Peyer's patch (tissue), 4 donors: ENCODE measurements at regions not wholly inside any gene's neighbourhood (a gene's known extent, or its start where the extent isn't known, plus 50 kb on each side); places are given as distances from the start of the nearest gene placed in this dataset.

Experiments used
- DNase-seq, 3 donors: peaks; one replicate each; pipeline ENCODE4 v3.0.0-alpha.2; 2017 to 2019
- H3K27ac ChIP-seq, 4 donors: fragments of 200-600 bp; sonication (generic); one replicate each; pipeline ENCODE4 v1.5.1; 2016 to 2019
- H3K27me3 ChIP-seq, 2 donors: fragments of 200-600 bp; sonication (generic); one replicate each; pipeline ENCODE4 v1.5.1; 2019
- H3K36me3 ChIP-seq, 3 donors: fragments of 200-600 bp; sonication (generic); one replicate each; pipeline ENCODE4 v1.5.1; 2016 to 2019
- H3K4me1 ChIP-seq, 4 donors: fragments of 200-600 bp; sonication (generic); one replicate each; pipeline ENCODE4 v1.5.1; 2016 to 2019
- H3K4me3 ChIP-seq, 4 donors: fragments of 200-600 bp; sonication (generic); 1 replicate in 3 of 4; 2 replicates in 1 of 4; pipeline ENCODE4 v1.5.1; 2016 to 2019; ENCODE audit warnings: mild to moderate bottlenecking in 1 of 4
- H3K9me3 ChIP-seq, 4 donors: fragments of 200-600 bp; sonication (generic); one replicate each; pipeline ENCODE4 v1.5.1; 2016 to 2019; ENCODE audit warnings: mild to moderate bottlenecking in 1 of 4
- POLR2A ChIP-seq, 2 donors: fragments of 450-650 bp; IDR thresholded peaks; one replicate each; pipeline ENCODE4 v1.5.1; 2017; ENCODE audit warnings: antibody characterized with exemption in 2 of 2, mild to moderate bottlenecking in 2 of 2, moderate library complexity in 2 of 2
- TF ChIP-seq, protein P1 (sequence below), 6 experiments: fragments of 450-650 bp in 4 of 6; fragments of 200-600 bp in 2 of 6; sonication (generic) in 1 of 6; IDR thresholded peaks; one replicate each; pipeline ENCODE4 v1.5.1; 2017 to 2019; ENCODE audit warnings: antibody characterized with exemption in 6 of 6, mild to moderate bottlenecking in 3 of 6, moderate library complexity in 1 of 6

DNA sequence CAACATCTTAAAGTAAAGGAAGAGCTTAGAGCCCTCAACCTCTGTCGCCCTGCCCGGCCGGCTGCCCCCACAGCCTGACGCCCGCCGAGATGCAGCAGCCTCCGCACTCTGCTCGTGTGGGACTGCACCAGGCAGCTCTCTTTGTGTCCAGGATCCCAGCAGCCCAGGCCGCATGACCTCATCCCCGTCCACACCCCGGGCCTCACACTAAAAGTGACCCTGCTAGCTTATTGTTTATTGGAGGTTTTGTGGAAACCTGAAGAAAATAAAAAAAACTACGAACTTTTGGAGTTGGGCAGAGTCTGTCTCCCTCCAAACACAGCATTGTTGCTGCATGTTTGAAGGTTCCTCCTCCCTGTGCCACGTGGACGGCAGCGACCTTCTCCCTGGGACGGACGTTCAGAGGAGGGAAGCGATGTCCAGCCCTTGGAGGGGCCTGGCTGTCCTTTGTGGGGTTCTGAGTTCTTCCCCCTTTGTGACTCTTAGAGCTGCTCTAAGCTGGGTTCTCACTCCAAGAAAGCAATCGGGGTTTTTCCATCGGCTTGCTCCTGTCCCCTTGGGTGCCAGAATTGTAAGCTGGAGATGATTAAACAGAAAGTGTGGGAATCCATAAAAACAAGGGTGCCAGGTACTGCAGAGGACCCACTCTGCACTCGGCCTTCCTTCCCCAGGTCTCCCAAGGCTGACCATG, 103.5 kb upstream of the COL5A1 start:
- peak in 1 of 3 donors; percentile 47 for DNase-seq
- H3K9me3 ChIP-seq = no peaks in the 10 kb centered on the region
- H3K27me3 ChIP-seq = no peaks in the 10 kb centered on the region
- H3K4me1 ChIP-seq = peaks cover 0 to 16% (median 0%) of the 10 kb centered on the region in 4 donors
- H3K36me3 ChIP-seq = no peaks in the 10 kb centered on the region
- TF ChIP-seq, protein P1, sequence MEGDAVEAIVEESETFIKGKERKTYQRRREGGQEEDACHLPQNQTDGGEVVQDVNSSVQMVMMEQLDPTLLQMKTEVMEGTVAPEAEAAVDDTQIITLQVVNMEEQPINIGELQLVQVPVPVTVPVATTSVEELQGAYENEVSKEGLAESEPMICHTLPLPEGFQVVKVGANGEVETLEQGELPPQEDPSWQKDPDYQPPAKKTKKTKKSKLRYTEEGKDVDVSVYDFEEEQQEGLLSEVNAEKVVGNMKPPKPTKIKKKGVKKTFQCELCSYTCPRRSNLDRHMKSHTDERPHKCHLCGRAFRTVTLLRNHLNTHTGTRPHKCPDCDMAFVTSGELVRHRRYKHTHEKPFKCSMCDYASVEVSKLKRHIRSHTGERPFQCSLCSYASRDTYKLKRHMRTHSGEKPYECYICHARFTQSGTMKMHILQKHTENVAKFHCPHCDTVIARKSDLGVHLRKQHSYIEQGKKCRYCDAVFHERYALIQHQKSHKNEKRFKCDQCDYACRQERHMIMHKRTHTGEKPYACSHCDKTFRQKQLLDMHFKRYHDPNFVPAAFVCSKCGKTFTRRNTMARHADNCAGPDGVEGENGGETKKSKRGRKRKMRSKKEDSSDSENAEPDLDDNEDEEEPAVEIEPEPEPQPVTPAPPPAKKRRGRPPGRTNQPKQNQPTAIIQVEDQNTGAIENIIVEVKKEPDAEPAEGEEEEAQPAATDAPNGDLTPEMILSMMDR (IDR thresholded peaks at IDR 0.05) = no peak
- TF ChIP-seq POLR2A (IDR thresholded peaks at IDR 0.05) = no peak
- H3K4me3 ChIP-seq = no peak overlapping the region
- H3K27ac ChIP-seq = peak overlapping the region in 2 of 4 donors; percentile 25 to 58

DNA sequence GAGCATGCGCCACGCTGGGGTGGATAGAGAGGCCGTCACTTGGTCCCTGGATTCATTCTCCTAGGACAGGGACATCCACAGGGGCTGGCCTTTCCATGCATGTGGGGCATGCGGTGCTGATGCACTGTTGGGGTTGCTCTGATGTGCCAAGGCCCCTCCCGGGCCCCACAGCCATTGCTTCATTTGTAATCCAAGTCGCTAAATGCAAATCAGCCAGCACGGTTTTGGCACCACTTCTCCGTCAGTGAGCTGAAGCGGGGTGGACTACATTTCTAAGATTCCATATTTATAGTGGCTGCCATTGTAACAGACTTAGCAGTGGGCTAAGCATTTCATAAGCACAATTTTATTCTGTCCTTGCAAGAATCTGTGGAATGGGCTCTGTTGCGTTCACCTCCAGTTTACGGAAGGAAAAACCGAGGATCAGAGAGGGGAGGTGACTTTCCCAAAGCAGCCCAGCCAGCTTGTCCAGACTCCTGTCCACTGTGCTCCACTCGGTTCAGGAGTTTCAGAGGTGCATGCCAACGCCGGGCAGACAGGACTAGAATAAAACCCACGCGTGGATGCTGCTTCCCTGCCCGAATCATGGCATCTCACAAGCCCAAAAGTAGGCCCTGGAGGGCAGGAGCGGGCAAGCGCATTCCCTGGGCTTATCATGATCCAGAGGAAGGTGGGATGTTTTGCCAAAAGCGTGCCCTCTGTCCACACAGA, 102.6 kb upstream of the COL5A1 start:
- H3K9me3 ChIP-seq = no peaks in the 10 kb centered on the region
- peak in 1 of 3 donors; percentile 43 for DNase-seq
- H3K27ac ChIP-seq = peak overlapping the region in 3 of 4 donors; percentile 36 to 58 (median 52)
- TF ChIP-seq, protein P1 (IDR thresholded peaks at IDR 0.05) = no peak
- TF ChIP-seq POLR2A (IDR thresholded peaks at IDR 0.05) = no peak
- H3K27me3 ChIP-seq = no peaks in the 10 kb centered on the region
- H3K36me3 ChIP-seq = no peaks in the 10 kb centered on the region
- no peak overlapping the region for H3K4me3 ChIP-seq
- peaks cover 0 to 16% (median 0%) of the 10 kb centered on the region in 4 donors for H3K4me1 ChIP-seq

DNA sequence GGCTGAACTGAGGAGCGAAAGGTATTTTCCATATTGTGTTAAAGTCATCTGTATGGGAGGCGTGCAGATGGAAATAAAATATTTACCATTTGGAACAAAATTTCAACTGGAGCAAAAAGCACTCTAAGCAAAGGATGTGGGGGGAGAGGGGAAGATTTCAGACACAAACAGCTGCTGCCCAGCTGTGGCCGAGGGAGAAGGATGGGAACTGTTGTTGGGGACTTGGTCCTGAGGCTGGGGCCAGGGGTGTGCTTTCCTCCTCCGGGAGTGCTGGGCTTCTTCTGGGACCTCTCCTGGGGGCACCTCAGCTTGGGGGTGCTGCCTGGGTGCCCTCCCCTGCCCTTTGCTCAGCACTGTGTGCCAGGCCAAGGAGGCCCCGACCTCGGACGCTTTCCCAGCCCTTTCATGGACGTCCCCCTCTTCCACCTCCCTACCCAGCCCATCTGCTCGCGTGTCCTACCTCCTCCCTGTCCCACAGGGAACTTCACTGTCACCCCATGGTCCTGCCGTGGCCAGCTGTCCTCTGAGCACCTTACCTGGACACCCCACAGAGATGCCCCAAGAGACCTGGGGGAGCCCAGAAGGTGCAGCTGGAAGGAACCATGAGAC, 101.9 kb upstream of the COL5A1 start:
- Histone ChIP-seq H3K4me3 (no peak overlapping the region), H3K27ac (peak overlapping the region in 3 of 4 donors; percentile 36 to 58 (median 42)), H3K36me3 (no peaks in the 10 kb centered on the region), H3K27me3 (no peaks in the 10 kb centered on the region), H3K9me3 (no peaks in the 10 kb centered on the region), H3K4me1 (peaks cover 0 to 10% (median 0%) of the 10 kb centered on the region in 4 donors)
- DNase-seq = peak in 1 of 3 donors; percentile 46
- TF ChIP-seq, protein P1 (IDR thresholded peaks at IDR 0.05) = no peak

DNA sequence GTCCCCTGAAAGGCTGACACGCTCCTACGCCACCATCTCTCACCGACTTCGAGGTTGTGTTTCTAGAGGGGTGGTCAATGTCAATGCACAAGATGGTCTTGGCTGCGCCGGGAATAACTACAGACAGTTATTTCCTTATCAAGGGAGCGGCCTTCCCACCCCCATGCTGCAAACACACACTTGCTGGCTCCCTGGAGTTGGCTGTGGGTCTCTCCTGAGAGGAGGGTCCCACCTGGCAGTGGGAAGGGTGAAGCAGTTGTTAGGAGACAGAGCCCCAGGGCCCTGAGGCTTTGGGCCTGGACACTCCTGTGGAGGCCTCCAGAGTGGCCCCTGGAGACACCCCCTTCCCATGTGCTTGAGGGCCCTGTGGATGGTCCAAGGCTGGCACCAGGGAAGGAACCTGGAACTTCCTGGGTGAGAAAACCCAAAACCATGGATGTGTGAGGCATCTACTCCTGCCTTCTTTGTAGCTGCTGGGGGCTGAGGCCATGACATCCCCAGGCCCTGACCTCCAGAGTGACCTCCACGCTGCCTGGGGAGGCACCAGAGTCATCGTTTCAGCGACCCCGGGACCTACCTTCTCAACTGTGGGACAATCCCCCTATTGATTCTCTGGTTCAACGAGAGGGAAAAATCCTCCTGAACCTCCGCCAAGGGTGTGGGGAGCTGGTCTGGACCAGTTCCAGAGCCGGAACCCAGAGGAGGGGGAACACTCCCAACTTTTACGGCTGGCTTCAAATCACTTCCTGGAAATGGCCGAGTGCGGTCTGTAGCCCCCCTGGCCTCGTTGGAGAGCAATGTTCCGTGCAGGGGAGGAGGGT, 101.1 kb upstream of the COL5A1 start:
- Histone ChIP-seq H3K27ac (peak overlapping the region in 2 of 4 donors; percentile 42 to 58), H3K4me1 (peaks cover 0 to 3% (median 0%) of the 10 kb centered on the region in 4 donors), H3K4me3 (no peak overlapping the region), H3K9me3 (no peaks in the 10 kb centered on the region), H3K27me3 (no peaks in the 10 kb centered on the region), H3K36me3 (no peaks in the 10 kb centered on the region)
- no peak for DNase-seq
- TF ChIP-seq, protein P1 (IDR thresholded peaks at IDR 0.05) = no peak
- no peak for TF ChIP-seq POLR2A (IDR thresholded peaks at IDR 0.05)

DNA sequence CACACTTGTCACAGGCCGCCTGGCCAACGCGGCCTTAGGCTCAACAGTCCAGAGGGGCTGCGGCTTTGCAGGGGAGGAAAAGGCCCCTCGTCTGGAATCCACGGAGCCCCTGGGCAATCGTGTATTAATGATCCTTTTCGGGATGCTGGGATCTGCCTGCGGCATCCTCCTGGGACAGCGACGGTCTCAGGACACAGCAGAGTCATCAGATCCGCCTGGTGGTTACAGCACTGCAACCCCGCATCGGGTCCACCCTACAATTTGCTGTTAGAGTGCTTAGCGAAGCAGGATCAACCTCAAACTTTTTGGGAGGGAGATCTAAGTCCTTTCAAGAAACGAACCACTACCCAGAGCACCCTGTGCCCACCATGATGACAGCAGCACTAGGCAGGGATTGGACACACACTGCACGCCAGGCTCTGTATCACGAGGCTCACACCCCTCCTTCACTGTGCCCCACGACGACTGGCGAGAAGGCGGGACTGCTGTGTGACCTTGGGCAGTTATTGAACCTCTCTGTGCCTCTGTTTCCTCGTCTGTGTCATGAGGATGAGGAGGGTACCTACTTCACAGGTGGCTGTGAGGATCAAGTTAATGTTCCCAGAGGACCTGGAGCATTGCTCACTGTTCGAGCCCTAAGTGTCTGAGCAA, 100.4 kb upstream of the COL5A1 start:
- no peak for TF ChIP-seq POLR2A (IDR thresholded peaks at IDR 0.05)
- TF ChIP-seq, protein P1 (IDR thresholded peaks at IDR 0.05) = no peak
- DNase-seq = peak in 1 of 3 donors; percentile 32
- Histone ChIP-seq H3K27me3 (no peaks in the 10 kb centered on the region), H3K9me3 (no peaks in the 10 kb centered on the region), H3K36me3 (no peaks in the 10 kb centered on the region), H3K27ac (no peak overlapping the region), H3K4me1 (peaks cover 0 to 3% (median 0%) of the 10 kb centered on the region in 4 donors), H3K4me3 (no peak overlapping the region)
